ENCODE measurements at regions not wholly inside any gene's neighbourhood (a gene's known extent, or its start where the extent isn't known, plus 50 kb on each side); places are given as distances from the start of the nearest gene placed in this dataset.

- no peak for TF ChIP-seq ZNF318 (IDR thresholded peaks at IDR 0.05; ENCODE audit: borderline replicate concordance in 1 of 2, low read depth in 1 of 2)
- no peak for TF ChIP-seq ARID2 (IDR thresholded peaks at IDR 0.05)
- TF ChIP-seq SOX6 (IDR thresholded peaks at IDR 0.05): no peak
- TF ChIP-seq ZNF511 (CRISPR knock-in tag; IDR thresholded peaks at IDR 0.05): no peak
- TF ChIP-seq U2AF1 (optimal IDR thresholded peaks at IDR 0.05; ENCODE audit: low read depth, low read length): no peak
Observed at GRCh38 chr3:95424279-95424678, 1361.4 kb downstream of the NSUN3 start (continued).

Data from K562 (cell line).